Mesenchymal stem cell (in vitro differentiated cells and primary cell): ENCODE measurements at regions not wholly inside any gene's neighbourhood (a gene's known extent, or its start where the extent isn't known, plus 50 kb on each side); places are given as distances from the start of the nearest gene placed in this dataset.

ENCODE experiments used
- DNase-seq: peaks from one replicate; pipeline ENCODE4 v3.0.0-alpha.2; 2013
- H2AFZ ChIP-seq: one replicate; pipeline ENCODE4 v1.6.1; 2013; ENCODE audit warnings: low read depth, mild to moderate bottlenecking, control low read depth, inconsistent platforms, low read length, moderate library complexity
- H2AK5ac ChIP-seq: 2 replicates; pipeline ENCODE4 v1.6.1; 2013; ENCODE audit warnings: low read length, moderate library complexity, mild to moderate bottlenecking, inconsistent platforms; ENCODE audit not compliant: severe bottlenecking
- H2BK120ac ChIP-seq: one replicate; pipeline ENCODE4 v1.6.1; 2013; ENCODE audit warnings: low read depth, mild to moderate bottlenecking, inconsistent platforms, low read length, moderate library complexity
- H2BK12ac ChIP-seq, 2 experiments: one replicate each; pipeline ENCODE4 v1.6.1; 2013; ENCODE audit warnings: inconsistent platforms in 2 of 2, low read length in 2 of 2, mild to moderate bottlenecking in 2 of 2, moderate library complexity in 2 of 2, control low read depth in 1 of 2
- H2BK15ac ChIP-seq: one replicate; pipeline ENCODE4 v1.6.1; 2013; ENCODE audit warnings: mild to moderate bottlenecking, low read depth, inconsistent platforms; ENCODE audit not compliant: poor library complexity, severe bottlenecking
- H2BK5ac ChIP-seq: 2 replicates; pipeline ENCODE4 v1.6.1; 2013; ENCODE audit warnings: low read depth, mild to moderate bottlenecking, low read length, control low read depth, inconsistent platforms; ENCODE audit not compliant: poor library complexity, severe bottlenecking
- H3K14ac ChIP-seq, 2 experiments: one replicate each; pipeline ENCODE4 v1.6.1; 2013; ENCODE audit warnings: inconsistent platforms in 2 of 2, low read length in 2 of 2, control low read depth in 1 of 2, mild to moderate bottlenecking in 1 of 2, moderate library complexity in 1 of 2
- H3K18ac ChIP-seq, 2 experiments: one replicate each; pipeline ENCODE4 v1.6.1; 2013; ENCODE audit warnings: inconsistent platforms in 2 of 2, low read length in 2 of 2, control low read depth in 1 of 2, low read depth in 1 of 2, mild to moderate bottlenecking in 1 of 2
- H3K23ac ChIP-seq, 2 experiments: one replicate each; pipeline ENCODE4 v1.6.1; 2013; ENCODE audit warnings: inconsistent platforms in 2 of 2, low read length in 2 of 2, mild to moderate bottlenecking in 2 of 2, moderate library complexity in 2 of 2, control low read depth in 1 of 2
- H3K27ac ChIP-seq: 2 replicates; pipeline ENCODE4 v1.5.1; 2013; ENCODE audit warnings: mild to moderate bottlenecking, moderate library complexity, low read length, control low read depth, inconsistent platforms; ENCODE audit not compliant: poor library complexity, severe bottlenecking
- H3K27me3 ChIP-seq, 2 experiments: 2 replicates each; pipeline versions ENCODE4 v1.6.1 to v1.7.0; 2013; ENCODE audit warnings: low read length in 2 of 2, mild to moderate bottlenecking in 2 of 2, moderate library complexity in 2 of 2, control low read depth in 1 of 2, inconsistent platforms in 1 of 2; ENCODE audit not compliant: control insufficient read depth in 1 of 2, insufficient read depth in 1 of 2
- H3K36me3 ChIP-seq, 2 experiments: 2 replicates each; pipeline versions ENCODE4 v1.6.1 to v1.7.0; 2013; ENCODE audit warnings: low read length in 2 of 2, control low read depth in 1 of 2, inconsistent platforms in 1 of 2, low read depth in 1 of 2, mild to moderate bottlenecking in 1 of 2; ENCODE audit not compliant: insufficient read depth in 2 of 2, control insufficient read depth in 1 of 2
- H3K4ac ChIP-seq, 2 experiments: one replicate each; pipeline ENCODE4 v1.6.1; 2013; ENCODE audit warnings: inconsistent platforms in 2 of 2, low read length in 2 of 2, mild to moderate bottlenecking in 2 of 2, moderate library complexity in 2 of 2, control low read depth in 1 of 2, low read depth in 1 of 2
- H3K4me1 ChIP-seq: 2 replicates; pipeline ENCODE4 v1.6.1; 2013; ENCODE audit warnings: low read depth, low read length, control low read depth; ENCODE audit not compliant: control insufficient read depth, insufficient read depth
- H3K4me2 ChIP-seq: 2 replicates; pipeline ENCODE4 v1.6.1; 2013; ENCODE audit warnings: low read length, mild to moderate bottlenecking, inconsistent platforms; ENCODE audit not compliant: poor library complexity, severe bottlenecking
- H3K4me3 ChIP-seq, 2 experiments: 2 replicates each; pipeline versions ENCODE4 v1.5.1 to v1.7.0; 2013; ENCODE audit warnings: low read length in 2 of 2, mild to moderate bottlenecking in 2 of 2, control low read depth in 1 of 2, low read depth in 1 of 2; ENCODE audit not compliant: insufficient read depth in 1 of 2
- H3K79me1 ChIP-seq: replicated peaks from 2 replicates; pipeline ENCODE4 v1.6.1; 2013; ENCODE audit warnings: mild to moderate bottlenecking, control low read depth, low read length, inconsistent platforms; ENCODE audit not compliant: poor library complexity, severe bottlenecking
- H3K9ac ChIP-seq: 2 replicates; pipeline ENCODE4 v1.7.0; 2013; ENCODE audit warnings: mild to moderate bottlenecking, low read length, moderate library complexity
- H3K9me3 ChIP-seq: 2 replicates; pipeline ENCODE4 v1.7.0; 2013; ENCODE audit warnings: mild to moderate bottlenecking, low read length; ENCODE audit not compliant: control insufficient read depth
- H4K8ac ChIP-seq: one replicate; pipeline ENCODE4 v1.6.1; 2013; ENCODE audit warnings: inconsistent platforms, mild to moderate bottlenecking, low read length, moderate library complexity
- H4K91ac ChIP-seq: one replicate; pipeline ENCODE4 v1.6.1; 2013; ENCODE audit warnings: mild to moderate bottlenecking, low read length, inconsistent platforms
- WGBS: methylation state at CpG from one replicate; pipeline ENCODE4 v1.1.7; 2013; ENCODE audit warnings: mixed read lengths; 5-methylcytosine and 5-hydroxymethylcytosine counted together

DNA sequence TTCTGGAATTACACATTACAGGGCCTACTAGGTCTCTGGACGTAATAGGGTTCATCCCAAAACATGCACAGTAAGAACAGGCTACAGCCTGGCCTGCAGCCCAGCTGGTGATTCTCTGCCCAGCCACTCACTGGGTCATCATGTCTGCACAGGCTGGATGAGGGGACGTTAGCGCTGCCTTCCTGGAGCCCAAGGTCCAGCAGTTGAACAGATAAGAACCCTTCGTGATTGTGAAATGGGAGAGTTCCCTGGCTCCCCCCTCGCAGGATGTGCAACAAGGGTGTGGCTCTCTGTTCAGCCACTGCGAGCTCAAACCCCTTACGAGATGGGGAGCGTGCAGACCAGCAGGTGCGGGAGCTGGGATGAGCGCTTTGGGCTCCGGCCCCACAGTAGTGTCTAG lies 200.0 kb upstream of the CDH5 start:
- Histone ChIP-seq H3K79me1 (no peaks in the 10 kb centered on the region), H3K14ac (no peak overlapping the region), H3K27ac (no peak overlapping the region), H3K9me3 (peaks cover 3% of the 10 kb centered on the region), H2AK5ac (no peak overlapping the region), H2BK120ac (no peak overlapping the region), H4K91ac (peak overlapping the region; percentile 70), H3K36me3 (no peaks in the 10 kb centered on the region), H2BK12ac (no peak overlapping the region), H3K18ac (no peak overlapping the region), H2BK15ac (no peak overlapping the region), H3K4ac (no peak overlapping the region), H3K4me1 (no peaks in the 10 kb centered on the region), H2BK5ac (no peak overlapping the region), H3K4me3 (no peak overlapping the region), H3K27me3 (peaks cover 3 to 19% of the 10 kb centered on the region in 2 experiments), H3K4me2 (no peak overlapping the region), H4K8ac (no peak overlapping the region), H3K23ac (no peak overlapping the region), H2AFZ (no peak overlapping the region), H3K9ac (no peak overlapping the region)
- 96% methylated on average over 11 of the region's 11 CpGs for WGBS
- no peak for DNase-seq

DNA sequence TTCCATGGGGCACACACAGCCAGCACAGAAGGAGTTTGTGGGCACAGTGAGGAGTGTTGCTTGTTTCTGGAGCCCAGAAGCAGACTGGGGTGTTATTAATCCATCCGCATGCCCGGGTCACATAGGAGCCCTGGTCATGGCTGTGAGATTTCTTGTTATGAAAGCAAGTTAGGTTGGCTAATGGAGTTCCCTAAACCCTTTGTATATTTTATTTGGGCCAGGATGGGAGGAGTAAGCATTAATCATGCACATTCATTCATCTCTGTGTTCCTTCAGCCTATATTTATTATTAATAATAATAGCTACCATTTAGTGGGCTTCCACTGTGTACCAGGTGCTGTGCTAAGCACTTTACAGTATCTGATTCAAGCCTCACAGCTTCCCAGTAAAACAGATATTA lies 200.6 kb upstream of the CDH5 start:
- no peak overlapping the region for H3K23ac ChIP-seq
- whole genome bisulfite sequencing, result 70% methylated on average over 2 of the region's 2 CpGs
- H3K79me1 ChIP-seq, result no peaks in the 10 kb centered on the region
- no peak overlapping the region for H3K4me2 ChIP-seq
- H3K36me3 ChIP-seq, result no peaks in the 10 kb centered on the region
- H3K4me1 ChIP-seq, result no peaks in the 10 kb centered on the region
- H3K27ac ChIP-seq, result no peak overlapping the region
- no peak overlapping the region for H4K8ac ChIP-seq
- H3K4ac ChIP-seq, result no peak overlapping the region
- no peak overlapping the region for H2AK5ac ChIP-seq
- H3K9me3 ChIP-seq, result peaks cover 3% of the 10 kb centered on the region
- H3K9ac ChIP-seq, result no peak overlapping the region
- H4K91ac ChIP-seq, result no peak overlapping the region
- no peak overlapping the region for H2BK5ac ChIP-seq
- no peak overlapping the region for H3K14ac ChIP-seq
- H3K27me3 ChIP-seq, result peaks cover 3 to 19% of the 10 kb centered on the region in 2 experiments
- H2BK12ac ChIP-seq, result no peak overlapping the region
- H2BK120ac ChIP-seq, result no peak overlapping the region
- no peak overlapping the region for H3K18ac ChIP-seq
- no peak overlapping the region for H2BK15ac ChIP-seq
- no peak for DNase-seq
- H3K4me3 ChIP-seq, result no peak overlapping the region
- no peak overlapping the region for H2AFZ ChIP-seq

DNA sequence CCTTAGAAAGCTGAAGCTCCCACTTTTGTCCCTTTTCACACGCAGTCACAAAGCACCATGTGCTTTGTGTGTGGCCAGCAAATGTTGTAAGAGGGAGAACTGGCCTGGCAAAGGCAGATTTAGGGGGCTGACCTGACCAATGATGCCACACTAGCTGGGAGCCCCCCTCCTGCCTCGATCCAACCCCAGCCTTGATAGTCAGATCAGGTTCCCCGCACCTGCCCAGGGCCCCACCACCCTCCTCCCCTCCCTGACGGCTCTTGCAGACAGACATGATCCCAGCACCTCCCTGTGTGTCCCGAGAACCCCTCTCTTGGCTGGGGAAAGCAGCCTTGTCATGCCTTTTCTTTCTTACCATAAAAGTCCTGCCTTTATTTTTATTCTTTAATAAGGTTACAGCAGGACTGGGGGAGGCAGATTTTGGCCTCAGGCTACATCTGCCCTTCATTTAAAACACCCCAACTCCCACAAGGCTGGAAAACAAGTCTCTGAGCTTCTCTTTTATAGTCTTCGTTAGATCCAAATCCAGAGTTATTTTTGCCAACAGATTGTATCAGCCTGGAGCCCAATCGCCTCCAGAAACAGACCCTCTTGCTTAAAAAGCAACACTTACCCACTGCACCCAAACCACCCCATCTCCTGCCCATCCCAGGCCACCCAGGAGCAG lies 201.8 kb upstream of the CDH5 start:
- Histone ChIP-seq H2BK12ac (no peak overlapping the region), H3K14ac (no peak overlapping the region), H2BK120ac (no peak overlapping the region), H2BK15ac (no peak overlapping the region), H3K27me3 (peaks cover 3 to 19% of the 10 kb centered on the region in 2 experiments), H3K18ac (peak overlapping the region; percentile 20 to 35), H3K79me1 (no peaks in the 10 kb centered on the region), H3K23ac (no peak overlapping the region), H4K8ac (no peak overlapping the region), H3K4me3 (no peak overlapping the region), H3K9me3 (peaks cover 3% of the 10 kb centered on the region), H3K4me2 (no peak overlapping the region), H3K36me3 (no peaks in the 10 kb centered on the region), H3K4ac (no peak overlapping the region), H2AFZ (no peak overlapping the region), H4K91ac (no peak overlapping the region), H3K9ac (no peak overlapping the region), H3K27ac (no peak overlapping the region), H3K4me1 (no peaks in the 10 kb centered on the region), H2BK5ac (no peak overlapping the region), H2AK5ac (no peak overlapping the region)
- WGBS, result 86% methylated on average over 7 of the region's 7 CpGs
- DNase-seq, result no peak

DNA sequence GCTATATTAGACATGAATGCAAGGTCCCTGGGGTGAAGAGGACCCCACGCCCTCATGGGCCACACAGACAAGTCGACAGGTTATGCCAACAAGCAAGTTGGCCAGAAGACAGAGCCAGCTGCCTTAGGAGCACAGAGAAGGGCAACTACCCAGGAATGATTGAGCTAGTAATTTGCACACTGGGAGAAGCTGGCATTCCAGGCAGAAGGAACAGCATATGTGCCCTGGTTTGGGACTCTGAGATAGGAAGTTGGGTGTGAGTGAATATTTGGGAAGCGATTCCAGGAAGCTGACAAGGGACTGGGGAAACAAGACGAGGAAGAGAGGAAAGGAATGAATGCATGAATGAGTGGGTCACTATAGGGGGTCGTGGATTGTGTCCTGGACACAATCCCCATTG lies 203.7 kb upstream of the CDH5 start:
- no peak overlapping the region for H3K4me3 ChIP-seq
- H2BK5ac ChIP-seq, result no peak overlapping the region
- no peak overlapping the region for H3K4me2 ChIP-seq
- H2AK5ac ChIP-seq, result no peak overlapping the region
- H3K9ac ChIP-seq, result no peak overlapping the region
- H3K36me3 ChIP-seq, result no peaks in the 10 kb centered on the region
- no peak for DNase-seq
- H4K8ac ChIP-seq, result no peak overlapping the region
- peak overlapping the region in 1 of 2 experiments; percentile 79 for H3K14ac ChIP-seq
- H3K23ac ChIP-seq, result no peak overlapping the region
- WGBS, result 92% methylated on average over 5 of the region's 5 CpGs
- H2AFZ ChIP-seq, result no peak overlapping the region
- no peaks in the 10 kb centered on the region for H3K79me1 ChIP-seq
- H3K18ac ChIP-seq, result peak overlapping the region in 1 of 2 experiments; percentile 61
- no peak overlapping the region for H2BK120ac ChIP-seq
- H3K27me3 ChIP-seq, result peaks cover 3 to 14% of the 10 kb centered on the region in 2 experiments
- H3K4ac ChIP-seq, result no peak overlapping the region
- H4K91ac ChIP-seq, result no peak overlapping the region
- no peak overlapping the region for H3K27ac ChIP-seq
- H2BK12ac ChIP-seq, result peak overlapping the region in 1 of 2 experiments; percentile 35
- no peaks in the 10 kb centered on the region for H3K4me1 ChIP-seq
- no peak overlapping the region for H2BK15ac ChIP-seq
- H3K9me3 ChIP-seq, result peaks cover 3% of the 10 kb centered on the region
